GM12872 (cell line): ENCODE measurements at regions not wholly inside any gene's neighbourhood (a gene's known extent, or its start where the extent isn't known, plus 50 kb on each side); places are given as distances from the start of the nearest gene placed in this dataset.

Experiments
- CTCF ChIP-seq: IDR thresholded peaks from 3 replicates; pipeline ENCODE4 v1.5.1; 2011; ENCODE audit warnings: low read depth, mild to moderate bottlenecking, low read length, moderate library complexity; ENCODE audit not compliant: insufficient read depth

DNA sequence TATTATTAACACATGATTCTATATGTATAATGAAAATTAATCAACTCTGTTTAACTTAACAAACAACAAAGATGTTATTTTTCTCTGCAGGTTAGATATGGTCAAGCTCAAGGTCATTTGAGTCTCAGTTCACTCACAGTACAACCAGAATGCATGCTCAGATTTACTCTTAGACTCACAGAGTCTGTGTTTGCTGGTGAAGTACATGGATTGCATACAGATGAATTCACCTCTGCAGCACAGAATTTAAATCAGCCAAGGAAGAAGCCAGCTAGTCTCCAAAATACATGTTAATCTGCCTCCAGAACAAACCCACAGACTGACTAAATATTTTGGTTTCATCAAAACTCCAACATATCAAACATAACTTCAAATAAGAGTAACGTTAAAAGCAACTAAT lies 424.5 kb downstream of the RAD51AP2 start:
- TF ChIP-seq CTCF = no peak

DNA sequence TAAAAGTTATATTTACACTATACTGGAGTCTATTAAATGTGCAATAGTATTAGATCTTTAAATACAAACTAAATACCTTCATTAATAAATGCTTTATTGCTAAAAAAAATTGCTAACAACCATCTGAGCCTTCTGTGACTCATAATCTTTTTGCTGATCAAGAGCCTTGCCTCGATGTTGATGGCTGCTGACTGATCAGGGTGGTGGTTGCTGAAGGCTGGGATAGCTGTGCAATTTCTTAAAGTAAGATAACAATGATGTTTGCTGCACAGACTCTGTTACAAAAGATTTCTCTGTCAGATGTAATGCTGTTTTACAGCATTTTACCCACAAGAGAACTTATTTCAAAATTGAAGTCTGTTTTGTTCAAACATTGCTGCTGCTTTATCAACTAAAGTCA lies 421.4 kb upstream of the CYRIA start:
- no peak for TF ChIP-seq CTCF

DNA sequence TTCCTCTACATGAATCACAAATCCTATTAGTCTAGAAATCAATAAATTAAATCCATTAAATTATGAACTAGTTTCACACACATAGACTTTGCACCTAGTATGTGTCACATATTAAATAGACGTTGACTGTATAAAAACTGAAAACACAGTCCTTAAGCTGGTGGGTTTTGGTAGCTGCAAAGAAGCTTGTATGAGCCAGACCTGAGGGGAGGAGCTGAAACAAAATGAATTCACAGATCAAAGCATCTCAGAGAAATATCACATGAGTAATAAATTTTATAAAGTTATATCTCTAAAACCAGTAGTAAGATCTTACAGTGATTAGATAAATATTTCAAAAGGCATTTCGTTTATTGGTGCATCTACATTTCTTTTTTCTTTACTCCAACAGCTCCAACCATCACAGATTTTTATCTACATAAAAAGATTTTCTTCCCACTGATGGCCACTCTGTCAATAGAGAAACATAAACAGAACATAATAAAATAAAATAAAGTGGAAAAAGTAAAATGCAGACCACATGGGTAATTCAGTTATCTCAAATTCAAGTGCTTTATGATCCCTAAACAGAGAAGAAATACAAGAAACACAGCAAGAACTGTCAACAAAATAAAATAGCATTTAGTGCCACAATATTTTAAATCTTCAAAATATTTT lies 420.0 kb upstream of the CYRIA start:
- no peak for TF ChIP-seq CTCF

- no peak for TF ChIP-seq CTCF
Measured at GRCh38 chr2:17084877-17085276, 419.2 kb upstream of the CYRIA start.

DNA sequence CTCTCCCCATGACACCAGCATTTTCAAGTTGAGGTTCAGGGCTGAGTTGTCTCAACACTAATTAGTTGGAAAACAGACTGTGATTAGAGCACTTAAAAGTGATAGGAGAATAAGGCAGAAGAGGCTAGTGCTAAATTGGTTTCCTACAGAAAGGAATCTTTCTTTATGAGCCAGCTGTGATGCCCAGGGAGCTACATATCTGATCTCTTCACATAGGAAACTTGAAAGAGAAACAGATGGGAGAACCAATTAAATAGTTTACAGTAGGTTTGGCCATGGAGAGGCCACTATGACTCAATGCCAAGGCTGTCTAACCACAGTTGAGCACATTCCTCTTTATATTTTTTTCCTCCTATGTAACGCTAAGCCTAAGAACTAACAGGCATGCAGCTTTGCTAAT lies 418.3 kb upstream of the CYRIA start:
- TF ChIP-seq CTCF = no peak

DNA sequence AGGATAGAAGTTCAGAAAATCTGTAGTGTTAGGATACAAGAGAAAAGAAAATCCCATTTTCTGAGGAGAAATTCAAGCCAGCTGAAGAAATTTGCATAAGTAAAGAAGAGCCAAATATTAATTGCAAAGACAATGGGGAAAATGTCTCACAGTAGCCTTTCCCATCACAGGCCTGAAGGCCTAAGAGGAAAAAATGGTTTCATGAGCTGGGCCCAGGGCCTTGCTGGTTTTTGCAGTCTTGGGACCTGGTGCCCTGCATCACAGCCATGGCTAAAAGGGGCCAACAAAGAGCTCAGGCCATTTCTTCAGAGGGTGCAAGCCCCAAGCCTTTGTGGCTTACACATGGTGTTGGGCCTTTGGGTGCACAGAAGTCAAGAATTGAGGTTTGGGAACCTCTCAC lies 413.6 kb upstream of the CYRIA start:
- TF ChIP-seq CTCF = no peak

- no peak for TF ChIP-seq CTCF
Measured at GRCh38 chr2:17076533-17076932, 410.9 kb upstream of the CYRIA start.
